Naive B cell (primary cell): ENCODE measurements at regions not wholly inside any gene's neighbourhood (a gene's known extent, or its start where the extent isn't known, plus 50 kb on each side); places are given as distances from the start of the nearest gene placed in this dataset.

Experiments used
- ATAC-seq, 2 donors: fragments of 150-1000 bp; cut with Tn5 transposase; 2 replicates each; pipeline ENCODE4 v1.10.0; 2021; ENCODE audit warnings: low read depth in 2 of 2, mild to moderate bottlenecking in 2 of 2, moderate library complexity in 2 of 2
- DNase-seq: peaks from one replicate; pipeline ENCODE4 v3.0.0; 2022
- H3K27ac Mint-ChIP-seq, 6 donors: one replicate each; pipeline ENCODE4 v1.8.0; 2020 to 2022; ENCODE audit warnings: mild to moderate bottlenecking in 6 of 6, mixed read lengths in 6 of 6, moderate library complexity in 5 of 6, inconsistent platforms in 2 of 6
- H3K27me3 Mint-ChIP-seq, 3 donors: one replicate each; pipeline ENCODE4 v1.8.0; 2021 to 2022; ENCODE audit warnings: mixed read lengths in 3 of 3, mild to moderate bottlenecking in 1 of 3
- H3K36me3 Mint-ChIP-seq, 2 donors: one replicate each; pipeline ENCODE4 v1.8.0; 2020 to 2022; ENCODE audit warnings: mixed read lengths in 2 of 2, inconsistent platforms in 1 of 2, mild to moderate bottlenecking in 1 of 2
- H3K4me1 Mint-ChIP-seq, 3 donors: one replicate each; pipeline ENCODE4 v1.8.0; 2020 to 2022; ENCODE audit warnings: mixed read lengths in 3 of 3, inconsistent platforms in 1 of 3, mild to moderate bottlenecking in 1 of 3, moderate library complexity in 1 of 3
- H3K4me3 Mint-ChIP-seq, 8 donors: one replicate each; pipeline ENCODE4 v1.8.0; 2020 to 2022; ENCODE audit warnings: mild to moderate bottlenecking in 8 of 8, mixed read lengths in 8 of 8, moderate library complexity in 8 of 8, inconsistent platforms in 2 of 8
- H3K9me3 Mint-ChIP-seq, 7 donors: one replicate each; pipeline ENCODE4 v1.8.0; 2020 to 2022; ENCODE audit warnings: mixed read lengths in 7 of 7, mild to moderate bottlenecking in 5 of 7, inconsistent platforms in 2 of 7, moderate library complexity in 1 of 7

DNA sequence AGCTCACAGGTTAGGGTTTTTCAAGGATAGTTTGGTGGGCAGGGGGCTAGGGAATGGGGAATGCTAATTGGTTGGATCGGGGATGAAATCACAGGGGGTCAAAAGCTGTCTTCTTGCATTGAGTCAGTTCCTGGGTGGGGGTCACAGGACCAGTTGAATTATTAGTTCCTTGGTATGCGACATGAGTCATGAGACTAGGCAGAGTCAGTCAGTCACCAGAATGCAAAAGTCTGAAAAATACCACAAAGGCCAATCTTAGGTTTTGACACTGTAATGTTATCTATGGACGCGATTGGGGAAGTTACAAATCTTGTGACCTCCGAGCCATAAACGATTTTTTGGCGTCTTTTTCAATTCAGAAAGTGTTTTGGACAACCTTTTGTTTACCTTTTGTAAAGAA, 101.2 kb downstream of the ZNF519 start:
- peaks cover 0 to 4% of the 10 kb centered on the region in 2 donors for H3K36me3 Mint-ChIP-seq
- no peak overlapping the region for H3K4me3 Mint-ChIP-seq
- DNase-seq (no peak), ATAC-seq (no peak)
- peaks cover 0 to 17% (median 8%) of the 10 kb centered on the region in 3 donors for H3K27me3 Mint-ChIP-seq
- H3K9me3 Mint-ChIP-seq = peaks cover 0 to 11% (median 4%) of the 10 kb centered on the region in 7 donors
- H3K27ac Mint-ChIP-seq = no peak overlapping the region
- H3K4me1 Mint-ChIP-seq = no peaks in the 10 kb centered on the region

- H3K4me3 Mint-ChIP-seq = no peak overlapping the region
- peaks cover 0 to 11% (median 4%) of the 10 kb centered on the region in 7 donors for H3K9me3 Mint-ChIP-seq
- DNase-seq (no peak), ATAC-seq (no peak)
- peaks cover 0 to 16% (median 8%) of the 10 kb centered on the region in 3 donors for H3K27me3 Mint-ChIP-seq
- H3K36me3 Mint-ChIP-seq = peaks cover 0 to 4% of the 10 kb centered on the region in 2 donors
- H3K27ac Mint-ChIP-seq = no peak overlapping the region
- H3K4me1 Mint-ChIP-seq = no peaks in the 10 kb centered on the region
Measured at GRCh38 chr18:14029512-14029911, 102.7 kb downstream of the ZNF519 start.

DNA sequence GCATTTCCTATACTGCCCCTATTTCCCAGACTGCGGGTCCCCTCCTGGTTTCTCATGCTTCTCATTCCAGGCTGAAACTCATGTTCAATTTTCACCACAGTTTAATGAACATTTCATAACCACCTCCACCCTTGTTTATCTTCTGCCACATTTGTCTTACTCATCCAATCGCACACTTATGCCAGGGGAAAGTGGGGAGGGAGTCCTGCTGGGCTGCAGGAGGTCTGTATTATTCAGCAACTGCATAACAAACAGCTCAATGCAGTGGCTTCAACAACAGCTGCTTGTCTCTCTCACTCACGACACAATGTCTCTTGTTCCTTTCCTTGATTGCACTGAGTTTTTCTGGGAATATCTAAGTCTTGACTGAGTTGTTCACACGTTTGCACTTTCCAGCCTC, 106.0 kb downstream of the ZNF519 start:
- Mint-ChIP-seq H3K27me3 (peaks cover 8 to 21% (median 16%) of the 10 kb centered on the region in 3 donors), H3K36me3 (peaks cover 0 to 4% of the 10 kb centered on the region in 2 donors), H3K9me3 (peaks cover 0 to 11% (median 4%) of the 10 kb centered on the region in 7 donors), H3K4me3 (no peak overlapping the region), H3K27ac (no peak overlapping the region), H3K4me1 (no peaks in the 10 kb centered on the region)
- DNase-seq (no peak), ATAC-seq (no peak)

GRCh38 chr18:14025306-14025940, 106.8 kb downstream of the ZNF519 start:
- Mint-ChIP-seq H3K27me3 (peaks cover 8 to 16% (median 11%) of the 10 kb centered on the region in 3 donors), H3K27ac (no peak overlapping the region), H3K4me3 (no peak overlapping the region), H3K9me3 (peaks cover 0 to 11% (median 4%) of the 10 kb centered on the region in 7 donors), H3K4me1 (no peaks in the 10 kb centered on the region), H3K36me3 (peaks cover 0 to 4% of the 10 kb centered on the region in 2 donors)
- ATAC-seq (no peak), DNase-seq (no peak)

GRCh38 chr18:14015416-14015815, 100.1 kb upstream of the MC2R start:
- H3K27me3 Mint-ChIP-seq = peaks cover 0 to 5% (median 5%) of the 10 kb centered on the region in 3 donors
- H3K27ac Mint-ChIP-seq = no peak overlapping the region
- no peak for ATAC-seq
- DNase-seq = no peak
- no peak overlapping the region for H3K4me3 Mint-ChIP-seq
- H3K4me1 Mint-ChIP-seq = no peaks in the 10 kb centered on the region
- H3K36me3 Mint-ChIP-seq = no peaks in the 10 kb centered on the region
- peaks cover 0 to 6% (median 2%) of the 10 kb centered on the region in 7 donors for H3K9me3 Mint-ChIP-seq

GRCh38 chr18:14014456-14014855, 99.1 kb upstream of the MC2R start:
- Mint-ChIP-seq H3K27ac (no peak overlapping the region), H3K4me3 (no peak overlapping the region), H3K4me1 (no peaks in the 10 kb centered on the region), H3K9me3 (peaks cover 0 to 6% (median 4%) of the 10 kb centered on the region in 7 donors), H3K27me3 (peaks cover 0 to 5% (median 5%) of the 10 kb centered on the region in 3 donors), H3K36me3 (no peaks in the 10 kb centered on the region)
- no peak for DNase-seq
- ATAC-seq = no peak

- no peaks in the 10 kb centered on the region for H3K27me3 Mint-ChIP-seq
- H3K4me1 Mint-ChIP-seq = no peaks in the 10 kb centered on the region
- no peak overlapping the region for H3K4me3 Mint-ChIP-seq
- H3K36me3 Mint-ChIP-seq = no peaks in the 10 kb centered on the region
- DNase-seq (no peak), ATAC-seq (no peak)
- no peak overlapping the region for H3K27ac Mint-ChIP-seq
- peaks cover 0 to 7% (median 4%) of the 10 kb centered on the region in 7 donors for H3K9me3 Mint-ChIP-seq
Measured at GRCh38 chr18:14000884-14001283, 85.5 kb upstream of the MC2R start.

DNA sequence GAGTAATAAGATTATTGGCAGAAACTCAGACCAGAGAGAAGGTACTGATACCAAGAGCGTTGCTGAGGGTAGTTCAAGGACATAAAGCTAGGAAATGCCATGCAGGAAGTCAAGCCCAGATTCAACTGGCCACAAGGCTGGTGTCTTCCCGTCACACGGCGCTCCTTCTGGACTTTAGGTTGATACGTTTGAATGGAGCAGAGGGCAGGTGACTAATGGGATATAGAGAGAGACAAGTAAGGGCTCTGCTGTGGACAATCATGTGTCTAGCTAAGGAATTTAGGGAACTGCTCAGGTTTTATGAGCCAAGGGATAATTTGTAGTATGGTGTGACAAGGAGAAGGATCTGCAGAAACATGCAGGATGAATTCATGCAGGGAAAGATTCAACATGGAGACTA, 83.9 kb upstream of the MC2R start:
- Mint-ChIP-seq H3K4me3 (no peak overlapping the region), H3K27ac (no peak overlapping the region), H3K36me3 (no peaks in the 10 kb centered on the region), H3K9me3 (peaks cover 0 to 4% (median 1%) of the 10 kb centered on the region in 7 donors), H3K4me1 (no peaks in the 10 kb centered on the region), H3K27me3 (no peaks in the 10 kb centered on the region)
- ATAC-seq (no peak), DNase-seq (no peak)

DNA sequence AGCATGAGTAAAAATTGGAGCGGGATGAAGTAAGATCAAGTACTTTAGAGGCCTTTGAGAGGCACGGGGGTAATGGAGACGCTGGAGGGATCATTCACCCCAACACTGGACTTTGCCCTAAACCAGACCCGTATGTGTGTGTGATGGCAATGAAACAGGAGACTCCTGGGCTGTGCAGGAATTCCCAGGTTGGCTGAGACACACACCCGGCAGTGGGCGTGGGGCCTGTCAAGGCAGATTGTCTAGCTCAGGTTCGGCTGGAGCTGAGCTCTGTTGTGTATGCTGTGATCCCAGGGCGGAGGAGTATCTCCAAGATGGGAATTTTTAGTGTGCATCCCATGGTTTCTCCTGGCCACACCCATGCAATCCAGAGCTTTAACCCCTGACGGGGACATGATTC, 83.2 kb upstream of the MC2R start:
- no peak for DNase-seq
- H3K36me3 Mint-ChIP-seq = no peaks in the 10 kb centered on the region
- H3K4me3 Mint-ChIP-seq = no peak overlapping the region
- no peak for ATAC-seq
- peaks cover 0 to 4% (median 0%) of the 10 kb centered on the region in 7 donors for H3K9me3 Mint-ChIP-seq
- H3K4me1 Mint-ChIP-seq = no peaks in the 10 kb centered on the region
- no peaks in the 10 kb centered on the region for H3K27me3 Mint-ChIP-seq
- H3K27ac Mint-ChIP-seq = no peak overlapping the region

- no peaks in the 10 kb centered on the region for H3K4me1 Mint-ChIP-seq
- H3K9me3 Mint-ChIP-seq = peaks cover 0 to 21% (median 3%) of the 10 kb centered on the region in 7 donors
- no peaks in the 10 kb centered on the region for H3K36me3 Mint-ChIP-seq
- H3K27me3 Mint-ChIP-seq = no peaks in the 10 kb centered on the region
- DNase-seq = no peak
- no peak overlapping the region for H3K4me3 Mint-ChIP-seq
- H3K27ac Mint-ChIP-seq = no peak overlapping the region
- ATAC-seq = no peak
Measured at GRCh38 chr18:13993730-13994129, 78.4 kb upstream of the MC2R start.

DNA sequence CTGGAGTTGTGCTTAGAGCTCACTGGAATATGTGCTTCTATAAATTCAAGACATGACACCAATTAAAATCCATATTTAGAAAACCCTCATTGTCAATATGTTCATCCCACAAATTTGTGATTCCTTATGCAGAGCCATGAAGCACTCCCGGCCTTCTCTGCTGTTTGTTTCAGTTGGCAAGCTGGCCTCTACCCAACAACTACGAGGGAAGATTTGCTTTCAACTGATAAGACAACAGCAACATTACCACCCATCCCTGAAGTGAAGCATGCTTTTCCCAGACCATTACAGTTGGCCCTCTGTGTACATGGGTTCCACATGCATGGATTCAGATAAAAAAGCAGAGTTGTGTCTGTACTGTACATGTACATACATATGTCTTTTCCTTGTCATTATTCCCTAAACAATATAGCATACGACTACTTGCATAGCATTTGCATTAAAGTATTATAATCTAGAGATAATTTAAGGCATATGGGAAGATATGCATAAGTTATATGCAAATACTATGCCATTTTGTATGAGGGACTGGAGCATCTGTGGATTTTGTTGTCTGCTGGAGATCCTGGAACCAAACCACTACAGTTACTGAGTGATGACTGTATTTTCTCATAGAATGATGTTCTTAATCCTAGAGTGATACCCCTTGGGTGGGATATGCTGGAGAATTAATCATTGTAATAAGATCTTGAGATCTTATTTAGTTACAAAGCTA, 77.6 kb upstream of the MC2R start:
- H3K36me3 Mint-ChIP-seq = no peaks in the 10 kb centered on the region
- ATAC-seq = no peak
- H3K27ac Mint-ChIP-seq = peak overlapping the region in 1 of 6 donors; percentile 15
- H3K27me3 Mint-ChIP-seq = peaks cover 0 to 3% (median 0%) of the 10 kb centered on the region in 3 donors
- H3K4me1 Mint-ChIP-seq = no peaks in the 10 kb centered on the region
- no peak overlapping the region for H3K4me3 Mint-ChIP-seq
- no peak for DNase-seq
- peaks cover 0 to 17% (median 3%) of the 10 kb centered on the region in 7 donors for H3K9me3 Mint-ChIP-seq

- no peak for DNase-seq
- Mint-ChIP-seq H3K4me1 (no peaks in the 10 kb centered on the region), H3K27ac (no peak overlapping the region), H3K9me3 (peaks cover 0 to 18% (median 4%) of the 10 kb centered on the region in 7 donors), H3K27me3 (peaks cover 4 to 7% (median 4%) of the 10 kb centered on the region in 3 donors), H3K36me3 (no peaks in the 10 kb centered on the region), H3K4me3 (no peak overlapping the region)
- no peak for ATAC-seq
Measured at GRCh38 chr18:13989199-13989598, 73.9 kb upstream of the MC2R start.

- DNase-seq (no peak), ATAC-seq (no peak)
- no peak overlapping the region for H3K4me3 Mint-ChIP-seq
- H3K9me3 Mint-ChIP-seq = peaks cover 0 to 24% (median 4%) of the 10 kb centered on the region in 7 donors
- H3K36me3 Mint-ChIP-seq = no peaks in the 10 kb centered on the region
- H3K4me1 Mint-ChIP-seq = no peaks in the 10 kb centered on the region
- peak overlapping the region in 1 of 6 donors; percentile 7 for H3K27ac Mint-ChIP-seq
- H3K27me3 Mint-ChIP-seq = peaks cover 7 to 11% (median 11%) of the 10 kb centered on the region in 3 donors
Measured at GRCh38 chr18:13987956-13988355, 72.6 kb upstream of the MC2R start.

DNA sequence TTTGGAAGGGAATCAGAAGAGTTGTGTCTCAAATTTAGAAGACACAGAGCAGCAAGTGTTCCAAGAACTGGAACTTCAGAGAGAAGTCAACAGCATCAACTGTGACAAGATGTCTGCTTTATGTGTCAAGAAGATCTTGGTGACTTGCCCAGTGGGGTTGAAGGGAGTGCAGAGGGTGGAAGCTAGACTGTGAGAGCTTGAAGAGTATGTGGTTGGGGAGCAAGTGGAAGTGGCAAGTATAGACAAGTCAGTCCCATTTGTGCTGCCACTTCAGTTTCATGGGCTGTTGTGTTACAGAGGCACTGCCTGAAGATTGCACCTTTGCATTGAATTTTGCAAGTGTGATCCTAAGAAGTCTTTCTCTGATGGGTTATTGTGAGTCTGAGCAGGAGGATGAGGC, 68.7 kb upstream of the MC2R start:
- H3K4me3 Mint-ChIP-seq = no peak overlapping the region

More for the DNA sequence above, 68.7 kb upstream of the MC2R start:
- Mint-ChIP-seq H3K27me3 (peaks cover 10 to 15% (median 11%) of the 10 kb centered on the region in 3 donors), H3K9me3 (peaks cover 0 to 8% (median 3%) of the 10 kb centered on the region in 7 donors), H3K36me3 (no peaks in the 10 kb centered on the region), H3K27ac (no peak overlapping the region), H3K4me1 (no peaks in the 10 kb centered on the region)
- no peak for ATAC-seq
- DNase-seq = no peak
